Uterus (tissue), 3 donors: ENCODE measurements at regions not wholly inside any gene's neighbourhood (a gene's known extent, or its start where the extent isn't known, plus 50 kb on each side); places are given as distances from the start of the nearest gene placed in this dataset.
"Not testable (repeated sequence)": the region's sequence is repeated elsewhere in the genome, so short reads cannot be mapped to it uniquely, and the experiment has no call there.

Source experiments
- DNase-seq, 2 donors: peaks; one replicate each; pipeline ENCODE4 v3.0.0-alpha.2; 2019 to 2020
- H3K27ac ChIP-seq, 2 donors: fragments of 200-600 bp; sonication (generic); 1 replicate in 1 of 2; 2 replicates in 1 of 2; pipeline ENCODE4 v1.5.1; 2016 to 2018
- H3K27me3 ChIP-seq, 2 donors: fragments of 200-600 bp; sonication (generic); one replicate each; pipeline ENCODE4 v1.5.1; 2018 to 2019; ENCODE audit warnings: control low read depth in 1 of 2
- H3K36me3 ChIP-seq, 2 donors: fragments of 200-600 bp; sonication (generic); one replicate each; pipeline ENCODE4 v1.5.1; 2019; ENCODE audit warnings: control low read depth in 1 of 2
- H3K4me1 ChIP-seq, 2 donors: fragments of 200-600 bp; sonication (generic); one replicate each; pipeline ENCODE4 v1.5.1; 2018 to 2019; ENCODE audit warnings: control low read depth in 1 of 2
- H3K4me3 ChIP-seq, 2 donors: fragments of 200-600 bp; sonication (generic); 1 replicate in 1 of 2; 2 replicates in 1 of 2; pipeline ENCODE4 v1.5.1; 2018 to 2019; ENCODE audit warnings: mild to moderate bottlenecking in 1 of 2
- H3K9me3 ChIP-seq, 2 donors: fragments of 200-600 bp; sonication (generic); one replicate each; pipeline ENCODE4 v1.5.1; 2019; ENCODE audit warnings: control low read depth in 1 of 2
- POLR2A ChIP-seq, 2 donors: fragments of 450-650 bp; IDR thresholded peaks; one replicate each; pipeline ENCODE4 v1.6.1; 2016; ENCODE audit warnings: antibody characterized with exemption in 2 of 2, mild to moderate bottlenecking in 1 of 2, moderate library complexity in 1 of 2
- intact Hi-C: fragments of 100-400 bp; cut with DNase I; formaldehyde crosslinking; loops from one replicate; pipeline ENCODE4 v1.15.1; 2023; ENCODE audit warnings: low total_unique reads
- TF ChIP-seq, protein P1 (sequence below), 4 experiments: fragments of 200-600 bp in 2 of 4; fragments of 450-650 bp in 2 of 4; sonication (generic) in 2 of 4; IDR thresholded peaks; one replicate each; pipeline ENCODE4 v1.5.1; 2016 to 2019; ENCODE audit warnings: antibody characterized with exemption in 4 of 4, mild to moderate bottlenecking in 2 of 4, moderate library complexity in 1 of 4
- donor health status: DM: yes; HTN: yes; CAD: no.

- Histone ChIP-seq H3K27me3 (no peaks in the 10 kb centered on the region), H3K27ac (no peak overlapping the region), H3K36me3 (no peaks in the 10 kb centered on the region), H3K4me1 (no peaks in the 10 kb centered on the region), H3K4me3 (no peak overlapping the region), H3K9me3 (no peaks in the 10 kb centered on the region)
- TF ChIP-seq POLR2A (IDR thresholded peaks at IDR 0.05): no peak
- TF ChIP-seq, protein P1, sequence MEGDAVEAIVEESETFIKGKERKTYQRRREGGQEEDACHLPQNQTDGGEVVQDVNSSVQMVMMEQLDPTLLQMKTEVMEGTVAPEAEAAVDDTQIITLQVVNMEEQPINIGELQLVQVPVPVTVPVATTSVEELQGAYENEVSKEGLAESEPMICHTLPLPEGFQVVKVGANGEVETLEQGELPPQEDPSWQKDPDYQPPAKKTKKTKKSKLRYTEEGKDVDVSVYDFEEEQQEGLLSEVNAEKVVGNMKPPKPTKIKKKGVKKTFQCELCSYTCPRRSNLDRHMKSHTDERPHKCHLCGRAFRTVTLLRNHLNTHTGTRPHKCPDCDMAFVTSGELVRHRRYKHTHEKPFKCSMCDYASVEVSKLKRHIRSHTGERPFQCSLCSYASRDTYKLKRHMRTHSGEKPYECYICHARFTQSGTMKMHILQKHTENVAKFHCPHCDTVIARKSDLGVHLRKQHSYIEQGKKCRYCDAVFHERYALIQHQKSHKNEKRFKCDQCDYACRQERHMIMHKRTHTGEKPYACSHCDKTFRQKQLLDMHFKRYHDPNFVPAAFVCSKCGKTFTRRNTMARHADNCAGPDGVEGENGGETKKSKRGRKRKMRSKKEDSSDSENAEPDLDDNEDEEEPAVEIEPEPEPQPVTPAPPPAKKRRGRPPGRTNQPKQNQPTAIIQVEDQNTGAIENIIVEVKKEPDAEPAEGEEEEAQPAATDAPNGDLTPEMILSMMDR (IDR thresholded peaks at IDR 0.05): no peak
- intact Hi-C loops: no loop called here
- DNase-seq: no peak
Measured at GRCh38 chr14:40219032-40219431, 786.8 kb upstream of the FBXO33 start.

- no peaks in the 10 kb centered on the region for H3K4me1 ChIP-seq
- no peaks in the 10 kb centered on the region for H3K9me3 ChIP-seq
- DNase-seq: no peak
- no peaks in the 10 kb centered on the region for H3K27me3 ChIP-seq
- TF ChIP-seq, protein P1 (IDR thresholded peaks at IDR 0.05): no peak
- no peak for TF ChIP-seq POLR2A (IDR thresholded peaks at IDR 0.05)
- no peaks in the 10 kb centered on the region for H3K36me3 ChIP-seq
- intact Hi-C loops: no loop called here
- H3K27ac ChIP-seq: no peak overlapping the region
- H3K4me3 ChIP-seq: no peak overlapping the region
Measured at GRCh38 chr14:40218282-40218941, 786.2 kb upstream of the FBXO33 start.

- TF ChIP-seq, protein P1 (IDR thresholded peaks at IDR 0.05): no peak
- TF ChIP-seq POLR2A (IDR thresholded peaks at IDR 0.05): no peak
- Histone ChIP-seq H3K27ac (no peak overlapping the region), H3K27me3 (no peaks in the 10 kb centered on the region), H3K4me1 (no peaks in the 10 kb centered on the region), H3K4me3 (no peak overlapping the region), H3K36me3 (no peaks in the 10 kb centered on the region), H3K9me3 (no peaks in the 10 kb centered on the region)
- DNase-seq: no peak
- intact Hi-C loops: no loop called here
Measured at GRCh38 chr14:40216976-40217375, 784.7 kb upstream of the FBXO33 start.

DNA sequence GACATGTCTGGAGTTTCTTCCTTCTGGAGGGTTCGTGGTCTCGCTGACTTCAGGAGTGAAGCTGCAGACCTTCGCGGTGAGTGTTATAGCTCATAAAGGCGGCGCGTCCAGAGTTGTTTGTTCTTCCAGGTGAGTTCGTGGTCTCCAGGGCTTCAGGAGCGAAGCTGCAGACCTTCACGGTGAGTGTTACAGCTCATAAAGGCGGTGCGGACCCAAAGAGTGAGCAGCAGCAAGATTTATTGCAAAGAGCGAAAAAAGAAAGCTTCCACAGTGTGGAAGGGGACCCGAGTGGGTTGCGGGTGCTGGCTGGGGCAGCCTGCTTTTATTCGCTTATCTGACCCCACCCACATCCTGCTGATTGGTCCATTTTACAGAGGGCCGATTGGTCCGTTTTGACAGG, 784.2 kb upstream of the FBXO33 start:
- DNase-seq, H3K9me3 ChIP-seq, H3K4me3 ChIP-seq, H3K4me1 ChIP-seq, H3K36me3 ChIP-seq, H3K27me3 ChIP-seq, H3K27ac ChIP-seq, intact Hi-C loops: not testable (repeated sequence)

GRCh38 chr14:40213701-40214100, 781.5 kb upstream of the FBXO33 start:
- no peaks in the 10 kb centered on the region for H3K4me1 ChIP-seq
- TF ChIP-seq, protein P1 (IDR thresholded peaks at IDR 0.05): no peak
- TF ChIP-seq POLR2A (IDR thresholded peaks at IDR 0.05): no peak
- intact Hi-C loops: no loop called here
- no peaks in the 10 kb centered on the region for H3K27me3 ChIP-seq
- no peak overlapping the region for H3K27ac ChIP-seq
- no peak for DNase-seq
- no peaks in the 10 kb centered on the region for H3K9me3 ChIP-seq
- H3K36me3 ChIP-seq: no peaks in the 10 kb centered on the region
- no peak overlapping the region for H3K4me3 ChIP-seq
